A549 (cell line): ENCODE measurements at regions not wholly inside any gene's neighbourhood (a gene's known extent, or its start where the extent isn't known, plus 50 kb on each side); places are given as distances from the start of the nearest gene placed in this dataset.

Source experiments
- ATAC-seq, 2 experiments: fragments of 200-7000 bp in 1 of 2; fragments of >200 bp in 1 of 2; cut with Nextera tagmentation in 1 of 2; cut with Tn5 transposase in 1 of 2; 3 replicates each; pipeline versions ENCODE4 v1.8.0 to v1.9.1; 2018 to 2020; ENCODE audit warnings: mild to moderate bottlenecking in 1 of 2, moderate library complexity in 1 of 2
- CTCF ChIA-PET: fragments of 300-600 bp; sonication (Branson Sonifier 250); formaldehyde crosslinking; extraction: SDS; loops from one replicate; lab custom pipeline; 2021; ENCODE audit warnings: antibody characterized with exemption, inconsistent platforms; lab: Yijun Ruan, JAX
- POLR2A ChIA-PET: fragments of 350-600 bp; formaldehyde crosslinking; extraction: SDS; loops from one replicate; lab custom pipeline; 2021; ENCODE audit warnings: antibody characterized with exemption, inconsistent platforms; lab: Yijun Ruan, JAX
- DNase-seq, 2 experiments: peaks; one replicate each; pipeline versions ENCODE4 v3.0.0 to v3.0.0-alpha.2; 2011 to 2016; ENCODE audit warnings: low read depth in 1 of 2, low spot score in 1 of 2
- FAIRE-seq: peaks from 2 replicates; lab custom pipeline; 2011; peaks lifted over from hg19 to GRCh38; lab: Jason Lieb, UNC
- H3K27ac ChIP-seq, 2 experiments: fragments of >200 bp; sonication (Bioruptor Twin); formaldehyde crosslinking; 3 replicates each; pipeline ENCODE4 v1.5.1; 2016 to 2017
- H3K4me1 ChIP-seq: fragments of >200 bp; sonication (Bioruptor Twin); formaldehyde crosslinking; 3 replicates; pipeline ENCODE4 v1.6.1; 2016
- H3K4me2 ChIP-seq: fragments of >200 bp; sonication (Bioruptor Twin); formaldehyde crosslinking; 3 replicates; pipeline ENCODE4 v1.6.1; 2016
- H3K4me3 ChIP-seq: fragments of >200 bp; sonication (Bioruptor Twin); formaldehyde crosslinking; 3 replicates; pipeline ENCODE4 v1.5.1; 2016
- H3K9me3 ChIP-seq: fragments of >200 bp; sonication (Bioruptor Twin); formaldehyde crosslinking; 3 replicates; pipeline ENCODE4 v1.6.1; 2016
- ATOH8 ChIP-seq: fragments of 250-450 bp; sonication (Bioruptor Pico); IDR thresholded peaks from 2 replicates; pipeline ENCODE4 v1.5.0; 2020; ENCODE audit warnings: low read depth, mild to moderate bottlenecking, moderate library complexity
- CBX8 ChIP-seq: fragments of 200-600 bp; sonication (generic); IDR thresholded peaks from 2 replicates; pipeline ENCODE4 v1.6.1; 2016
- CEBPB ChIP-seq, 2 experiments: fragments of >200 bp in 1 of 2; sonication (Bioruptor Twin) in 1 of 2; formaldehyde crosslinking in 1 of 2; IDR thresholded peaks; 2 replicates each; pipeline ENCODE4 v1.6.1; 2012 to 2016
- CHD2 ChIP-seq: fragments of 150-350 bp; IDR thresholded peaks from 2 replicates; pipeline ENCODE4 v1.6.1; 2014; ENCODE audit warnings: low read length; ENCODE audit not compliant: partially characterized antibody
- EHF ChIP-seq: fragments of 250-450 bp; sonication (Bioruptor Pico); IDR thresholded peaks from 2 replicates; pipeline ENCODE4 v1.5.0; 2020; ENCODE audit warnings: mild to moderate bottlenecking
- EHMT2 ChIP-seq: fragments of 200-600 bp; sonication (generic); IDR thresholded peaks from 2 replicates; pipeline ENCODE4 v1.6.1; 2016; ENCODE audit warnings: antibody characterized with exemption, low read depth, mild to moderate bottlenecking, moderate library complexity
- ELK1 ChIP-seq: fragments of 150-350 bp; IDR thresholded peaks from 2 replicates; pipeline ENCODE4 v1.6.1; 2014; ENCODE audit warnings: low read depth, mild to moderate bottlenecking, low read length
- EP300 ChIP-seq, 2 experiments: fragments of >200 bp; sonication (Bioruptor Twin); formaldehyde crosslinking; IDR thresholded peaks; 2 replicates in 1 of 2; 3 replicates in 1 of 2; pipeline ENCODE4 v1.6.1; 2016 to 2017
- ESRRA ChIP-seq: fragments of 150-350 bp; IDR thresholded peaks from 2 replicates; pipeline ENCODE4 v1.6.1; 2014; ENCODE audit warnings: mild to moderate bottlenecking, low read length, borderline replicate concordance
- FOSB ChIP-seq: fragments of 250-450 bp; sonication (Bioruptor Pico); IDR thresholded peaks from 2 replicates; pipeline ENCODE4 v1.5.0; 2020; ENCODE audit warnings: mild to moderate bottlenecking, moderate library complexity
- FOXS1 ChIP-seq: fragments of 250-450 bp; sonication (Bioruptor Pico); IDR thresholded peaks from 2 replicates; pipeline ENCODE4 v1.5.0; 2020; ENCODE audit warnings: mild to moderate bottlenecking, moderate library complexity
- KDM1A ChIP-seq: fragments of 200-600 bp; sonication (generic); IDR thresholded peaks from 2 replicates; pipeline ENCODE4 v1.6.1; 2016; ENCODE audit warnings: low read depth, mild to moderate bottlenecking
- MAZ ChIP-seq: fragments of 150-350 bp; IDR thresholded peaks from 2 replicates; pipeline ENCODE4 v1.6.1; 2014; ENCODE audit warnings: antibody characterized with exemption, low read depth, low read length, borderline replicate concordance
- MYC ChIP-seq: IDR thresholded peaks from 2 replicates; pipeline ENCODE4 v1.6.1; 2012; ENCODE audit warnings: mild to moderate bottlenecking, inconsistent platforms, low read length, improper control_type of control experiment, borderline replicate concordance
- NPAS2 ChIP-seq: fragments of 250-450 bp; sonication (Bioruptor Pico); IDR thresholded peaks from 2 replicates; pipeline ENCODE4 v1.8.0; 2022; ENCODE audit warnings: mild to moderate bottlenecking, moderate library complexity, borderline replicate concordance
- RAD21 ChIP-seq, 2 experiments: fragments of >200 bp in 1 of 2; sonication (Bioruptor Twin) in 1 of 2; formaldehyde crosslinking in 1 of 2; IDR thresholded peaks in 1 of 2; conservative IDR thresholded peaks in 1 of 2; 2 replicates in 1 of 2; 3 replicates in 1 of 2; pipeline ENCODE4 v1.6.1; 2012 to 2018; ENCODE audit warnings: inconsistent platforms in 1 of 2
- RARB ChIP-seq: fragments of 250-450 bp; sonication (Bioruptor Pico); IDR thresholded peaks from 2 replicates; pipeline ENCODE4 v1.8.0; 2021; ENCODE audit warnings: mild to moderate bottlenecking, moderate library complexity
- SMC3 ChIP-seq: fragments of >200 bp; sonication (Bioruptor Twin); formaldehyde crosslinking; IDR thresholded peaks from 3 replicates; pipeline ENCODE4 v1.6.1; 2018; ENCODE audit warnings: inconsistent platforms
- TP53 ChIP-seq: fragments of 250-450 bp; sonication (Bioruptor Pico); IDR thresholded peaks from 2 replicates; pipeline ENCODE4 v1.5.0; 2021; ENCODE audit warnings: mild to moderate bottlenecking, moderate library complexity
- ZFP36 ChIP-seq: fragments of 450-650 bp; IDR thresholded peaks from 2 replicates; pipeline ENCODE4 v1.6.1; 2014; ENCODE audit warnings: borderline replicate concordance; ENCODE audit not compliant: partially characterized antibody
- ZSCAN20 ChIP-seq: fragments of 250-450 bp; sonication (Bioruptor Pico); IDR thresholded peaks from 2 replicates; pipeline ENCODE4 v1.8.0; 2022; ENCODE audit warnings: mild to moderate bottlenecking, moderate library complexity
- WGBS: methylation state at CpG from one replicate; pipeline ENCODE4 v1.1.6; 2017; ENCODE audit errors: missing lambda C conversion rate; 5-methylcytosine and 5-hydroxymethylcytosine counted together
- TF ChIP-seq, protein P1 (sequence below): IDR thresholded peaks from 2 replicates; pipeline ENCODE4 v1.6.1; 2012

DNA sequence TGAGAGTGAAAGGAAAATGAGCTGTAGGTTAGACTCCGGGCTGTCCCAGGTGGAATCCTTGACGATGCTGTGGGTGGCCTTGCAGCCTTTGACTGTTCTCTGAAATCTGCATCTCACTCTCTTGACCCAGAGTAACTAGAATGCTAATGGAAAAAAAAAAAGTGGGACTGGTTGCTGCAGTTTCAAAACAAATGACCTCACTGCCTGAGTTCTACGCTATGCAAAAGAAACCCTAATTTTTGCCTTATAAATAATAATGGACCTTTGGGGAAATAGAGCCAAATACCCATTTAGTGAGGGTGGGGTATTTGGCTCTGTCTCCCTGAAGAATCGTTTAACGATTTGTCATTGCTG lies 309.7 kb upstream of the C2CD4B start:
- WGBS = 83% methylated on average over 5 of the region's 5 CpGs
- no peak for ATAC-seq
- Histone ChIP-seq H3K4me3 (no peak overlapping the region), H3K4me1 (no peaks in the 10 kb centered on the region), H3K27ac (no peak overlapping the region), H3K9me3 (no peaks in the 10 kb centered on the region), H3K4me2 (no peak overlapping the region)
- TF ChIP-seq EP300 (IDR thresholded peaks at IDR 0.05) (no peak), CBX8 (no peak), MAZ (no peak), ATOH8 (CRISPR knock-in tag) (no peak), ELK1 (no peak), FOSB (CRISPR knock-in tag) (no peak), NPAS2 (no peak), CHD2 (no peak), CEBPB (IDR thresholded peaks at IDR 0.05) (no peak), ZFP36 (no peak), ZSCAN20 (no peak), TP53 (CRISPR knock-in tag) (no peak), SMC3 (no peak), EHMT2 (no peak)
- TF ChIP-seq, protein P1, sequence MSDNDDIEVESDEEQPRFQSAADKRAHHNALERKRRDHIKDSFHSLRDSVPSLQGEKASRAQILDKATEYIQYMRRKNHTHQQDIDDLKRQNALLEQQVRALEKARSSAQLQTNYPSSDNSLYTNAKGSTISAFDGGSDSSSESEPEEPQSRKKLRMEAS = no peak
- ChIA-PET CTCF (interaction anchor here (0.8 to 1.2 kb wide), 3 partner anchors 14 to 43 kb away, joined by 3 to 4 read pairs (median 3); no protein-coding TSS in a partner anchor), POLR2A (no interaction called here)
- DNase-seq = no peak
- FAIRE-seq = no peak

DNA sequence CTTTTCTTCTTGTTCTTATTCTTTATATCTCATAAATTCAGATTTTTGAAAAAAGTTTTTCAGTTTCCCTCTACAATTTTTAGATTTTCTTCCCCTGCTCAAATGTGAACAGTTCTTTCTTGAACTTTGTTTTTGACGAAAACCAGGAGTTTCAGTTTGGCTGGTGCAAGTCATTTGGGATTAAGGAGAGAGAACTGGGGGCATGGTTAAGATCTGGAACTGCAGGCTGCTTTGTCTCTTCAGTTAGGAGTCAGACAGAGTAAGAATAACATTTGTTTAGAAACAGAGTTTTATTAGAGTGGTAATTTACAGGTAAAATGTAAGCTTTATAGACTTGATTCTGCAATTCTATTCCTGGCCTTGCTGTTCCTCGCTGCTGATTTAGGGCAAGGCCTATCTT lies 310.5 kb upstream of the C2CD4B start:
- POLR2A ChIA-PET = no interaction called here
- Histone ChIP-seq H3K4me1 (no peaks in the 10 kb centered on the region), H3K9me3 (no peaks in the 10 kb centered on the region), H3K4me2 (no peak overlapping the region), H3K27ac (no peak overlapping the region), H3K4me3 (no peak overlapping the region)
- ATAC-seq = no peak
- no peak for FAIRE-seq
- CTCF ChIA-PET = interaction anchor here (1.1 to 1.6 kb wide), 3 partner anchors 11 to 17 kb away, joined by 3 to 5 read pairs (median 4); no protein-coding TSS in a partner anchor
- no peak for DNase-seq
- 88% methylated on average over 2 of the region's 2 CpGs for WGBS
- TF ChIP-seq ATOH8 (CRISPR knock-in tag) (no peak), ESRRA (no peak)

GRCh38 chr15:62476163-62476562 lies 311.1 kb upstream of the C2CD4B start:
- FAIRE-seq = no peak
- ATAC-seq = no peak

More at GRCh38 chr15:62476163-62476562, 311.1 kb upstream of the C2CD4B start:
- no peaks in the 10 kb centered on the region for H3K9me3 ChIP-seq
- no peak overlapping the region for H3K4me2 ChIP-seq
- no peak for TF ChIP-seq RAD21 (conservative IDR thresholded peaks at IDR 0.05 in 1 of 2, IDR thresholded peaks at IDR 0.05 in 1 of 2)
- no peak for TF ChIP-seq EHMT2
- no peak for TF ChIP-seq ZSCAN20
- no peak for TF ChIP-seq FOXS1 (CRISPR knock-in tag)
- TF ChIP-seq KDM1A = no peak
- no peak for TF ChIP-seq RARB (CRISPR knock-in tag)
- no peak for TF ChIP-seq ZFP36
- TF ChIP-seq, protein P1 = no peak
- no peak for TF ChIP-seq EHF (CRISPR knock-in tag)
- no peak for TF ChIP-seq MYC
- TF ChIP-seq, all 56 proteins: peak for 0
- no peak overlapping the region for H3K27ac ChIP-seq
- WGBS = 92% methylated on average over 9 of the region's 9 CpGs
- DNase-seq = no peak
- ChIA-PET CTCF (interaction anchor here (1.2 to 1.6 kb wide), 2 partner anchors 10 to 18 kb away, joined by 4 to 5 read pairs; no protein-coding TSS in a partner anchor), POLR2A (no interaction called here)
- no peaks in the 10 kb centered on the region for H3K4me1 ChIP-seq
- no peak overlapping the region for H3K4me3 ChIP-seq
